SK-N-SH treated with all-trans-retinoic acid at 6 μM for 48 hours (cell line): ENCODE measurements at regions not wholly inside any gene's neighbourhood (a gene's known extent, or its start where the extent isn't known, plus 50 kb on each side); places are given as distances from the start of the nearest gene placed in this dataset.

Source experiments
- ATAC-seq: fragments of 200-7000 bp; cut with Tn5 transposase; 3 replicates; pipeline ENCODE4 v1.9.1; 2020; ENCODE audit warnings: mild to moderate bottlenecking, moderate library complexity
- ARNTL ChIP-seq: fragments of 450-650 bp; formaldehyde crosslinking; IDR thresholded peaks from 2 replicates; pipeline ENCODE4 v1.5.0; 2020; ENCODE audit warnings: low read depth, mild to moderate bottlenecking, moderate library complexity, borderline replicate concordance
- BACH2 ChIP-seq: fragments of 250-450 bp; sonication (Bioruptor Pico); IDR thresholded peaks from 2 replicates; pipeline ENCODE4 v1.9.0; 2021; ENCODE audit warnings: mild to moderate bottlenecking, borderline replicate concordance
- CSDC2 ChIP-seq: fragments of 250-450 bp; sonication (Bioruptor Pico); IDR thresholded peaks from 2 replicates; pipeline ENCODE4 v1.5.0; 2020; ENCODE audit warnings: mild to moderate bottlenecking, moderate library complexity
- ESRRG ChIP-seq: fragments of 250-450 bp; sonication (Bioruptor Pico); IDR thresholded peaks from 2 replicates; pipeline ENCODE4 v1.6.1; 2021; ENCODE audit warnings: mild to moderate bottlenecking
- GLIS3 ChIP-seq: fragments of 250-450 bp; sonication (Bioruptor Pico); IDR thresholded peaks from 2 replicates; pipeline ENCODE4 v1.5.0; 2020; ENCODE audit warnings: mild to moderate bottlenecking, moderate library complexity
- ISL1 ChIP-seq: fragments of 250-450 bp; sonication (Bioruptor Pico); IDR thresholded peaks from 2 replicates; pipeline ENCODE4 v2.1.2; 2022; ENCODE audit warnings: mild to moderate bottlenecking, moderate library complexity
- OSR1 ChIP-seq: fragments of 250-450 bp; sonication (Bioruptor Pico); IDR thresholded peaks from 2 replicates; pipeline ENCODE4 v1.8.0; 2022; ENCODE audit warnings: moderate library complexity, mild to moderate bottlenecking, inconsistent platforms
- PPARA ChIP-seq: fragments of 250-450 bp; sonication (Bioruptor Pico); IDR thresholded peaks from 2 replicates; pipeline ENCODE4 v1.5.0; 2020; ENCODE audit warnings: mild to moderate bottlenecking, borderline replicate concordance
- RARB ChIP-seq: fragments of 250-450 bp; sonication (Bioruptor Pico); IDR thresholded peaks from 2 replicates; pipeline ENCODE4 v1.8.0; 2021; ENCODE audit warnings: mild to moderate bottlenecking, moderate library complexity
- SNAI2 ChIP-seq: fragments of 250-450 bp; sonication (Bioruptor Pico); IDR thresholded peaks from 2 replicates; pipeline ENCODE4 v1.5.0; 2020; ENCODE audit warnings: mild to moderate bottlenecking, moderate library complexity
- TCF4 ChIP-seq: fragments of 250-450 bp; sonication (Bioruptor Pico); IDR thresholded peaks from 2 replicates; pipeline ENCODE4 v1.8.0; 2021; ENCODE audit warnings: mild to moderate bottlenecking, moderate library complexity, borderline replicate concordance
- TOX ChIP-seq: fragments of 250-450 bp; sonication (Bioruptor Pico); IDR thresholded peaks from 2 replicates; pipeline ENCODE4 v1.8.0; 2021; ENCODE audit warnings: mild to moderate bottlenecking, moderate library complexity, borderline replicate concordance
- ZC3H10 ChIP-seq: fragments of 250-450 bp; sonication (Bioruptor Pico); IDR thresholded peaks from 2 replicates; pipeline ENCODE4 v1.5.1; 2021; ENCODE audit warnings: mild to moderate bottlenecking, moderate library complexity
- ZFP3 ChIP-seq: fragments of 250-450 bp; sonication (Bioruptor Pico); IDR thresholded peaks from 2 replicates; pipeline ENCODE4 v1.5.0; 2020; ENCODE audit warnings: mild to moderate bottlenecking, moderate library complexity
- ZFP30 ChIP-seq: fragments of 450-650 bp; formaldehyde crosslinking; IDR thresholded peaks from 2 replicates; pipeline ENCODE4 v1.5.0; 2022; ENCODE audit warnings: mild to moderate bottlenecking, moderate library complexity
- ZNF565 ChIP-seq: fragments of 450-650 bp; formaldehyde crosslinking; conservative IDR thresholded peaks from 2 replicates; pipeline ENCODE4 v1.5.0; 2020; ENCODE audit warnings: low read depth, mild to moderate bottlenecking, moderate library complexity
- ZNF70 ChIP-seq: fragments of 450-650 bp; formaldehyde crosslinking; IDR thresholded peaks from 2 replicates; pipeline ENCODE4 v1.5.0; 2020; ENCODE audit warnings: mild to moderate bottlenecking, moderate library complexity
- ZNF8 ChIP-seq: fragments of 450-650 bp; formaldehyde crosslinking; IDR thresholded peaks from 2 replicates; pipeline ENCODE4 v1.5.0; 2020; ENCODE audit warnings: mild to moderate bottlenecking, moderate library complexity
- TF ChIP-seq, protein P1 (sequence below): fragments of 250-450 bp; sonication (Bioruptor Pico); IDR thresholded peaks from 2 replicates; pipeline ENCODE4 v1.8.0; 2020; ENCODE audit warnings: mild to moderate bottlenecking, moderate library complexity, borderline replicate concordance
- TF ChIP-seq, protein P2 (sequence below): fragments of 250-450 bp; sonication (Bioruptor Pico); IDR thresholded peaks from 2 replicates; pipeline ENCODE4 v1.5.1; 2021; ENCODE audit warnings: mild to moderate bottlenecking, moderate library complexity
- TF ChIP-seq, protein P3 (sequence below): fragments of 250-450 bp; sonication (Bioruptor Pico); IDR thresholded peaks from 2 replicates; pipeline ENCODE4 v1.8.0; 2021; ENCODE audit warnings: low read depth, mild to moderate bottlenecking, moderate library complexity, borderline replicate concordance

DNA sequence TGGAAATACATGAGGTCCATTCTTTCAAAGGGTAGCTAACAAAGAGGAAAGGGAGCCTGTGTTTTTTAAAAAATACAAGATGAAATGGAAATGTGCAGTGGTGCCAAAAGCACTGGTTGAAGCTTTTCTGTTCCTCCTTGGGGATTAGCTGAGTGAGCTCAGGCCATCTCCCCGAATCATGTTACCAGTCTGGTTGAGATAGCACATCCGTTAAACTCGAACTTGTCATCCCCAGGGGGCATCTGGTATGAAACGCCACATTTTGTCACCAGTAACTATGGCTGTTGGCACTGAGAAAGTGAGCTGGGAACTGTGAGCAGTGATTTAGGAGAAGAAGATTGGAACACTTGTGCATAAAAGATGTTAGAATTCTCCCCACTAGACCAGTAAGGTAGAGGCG is 196.2 kb downstream of the SAMD5 start:
- TF ChIP-seq, protein P1, sequence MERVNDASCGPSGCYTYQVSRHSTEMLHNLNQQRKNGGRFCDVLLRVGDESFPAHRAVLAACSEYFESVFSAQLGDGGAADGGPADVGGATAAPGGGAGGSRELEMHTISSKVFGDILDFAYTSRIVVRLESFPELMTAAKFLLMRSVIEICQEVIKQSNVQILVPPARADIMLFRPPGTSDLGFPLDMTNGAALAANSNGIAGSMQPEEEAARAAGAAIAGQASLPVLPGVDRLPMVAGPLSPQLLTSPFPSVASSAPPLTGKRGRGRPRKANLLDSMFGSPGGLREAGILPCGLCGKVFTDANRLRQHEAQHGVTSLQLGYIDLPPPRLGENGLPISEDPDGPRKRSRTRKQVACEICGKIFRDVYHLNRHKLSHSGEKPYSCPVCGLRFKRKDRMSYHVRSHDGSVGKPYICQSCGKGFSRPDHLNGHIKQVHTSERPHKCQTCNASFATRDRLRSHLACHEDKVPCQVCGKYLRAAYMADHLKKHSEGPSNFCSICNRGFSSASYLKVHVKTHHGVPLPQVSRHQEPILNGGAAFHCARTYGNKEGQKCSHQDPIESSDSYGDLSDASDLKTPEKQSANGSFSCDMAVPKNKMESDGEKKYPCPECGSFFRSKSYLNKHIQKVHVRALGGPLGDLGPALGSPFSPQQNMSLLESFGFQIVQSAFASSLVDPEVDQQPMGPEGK (CRISPR knock-in tag) = no peak
- TF ChIP-seq BACH2 (no peak), GLIS3 (CRISPR knock-in tag) (no peak), RARB (CRISPR knock-in tag) (no peak), PPARA (CRISPR knock-in tag) (no peak), ISL1 (CRISPR knock-in tag) (no peak), TOX (CRISPR knock-in tag) (no peak), OSR1 (CRISPR knock-in tag) (no peak)
- TF ChIP-seq, protein P2, sequence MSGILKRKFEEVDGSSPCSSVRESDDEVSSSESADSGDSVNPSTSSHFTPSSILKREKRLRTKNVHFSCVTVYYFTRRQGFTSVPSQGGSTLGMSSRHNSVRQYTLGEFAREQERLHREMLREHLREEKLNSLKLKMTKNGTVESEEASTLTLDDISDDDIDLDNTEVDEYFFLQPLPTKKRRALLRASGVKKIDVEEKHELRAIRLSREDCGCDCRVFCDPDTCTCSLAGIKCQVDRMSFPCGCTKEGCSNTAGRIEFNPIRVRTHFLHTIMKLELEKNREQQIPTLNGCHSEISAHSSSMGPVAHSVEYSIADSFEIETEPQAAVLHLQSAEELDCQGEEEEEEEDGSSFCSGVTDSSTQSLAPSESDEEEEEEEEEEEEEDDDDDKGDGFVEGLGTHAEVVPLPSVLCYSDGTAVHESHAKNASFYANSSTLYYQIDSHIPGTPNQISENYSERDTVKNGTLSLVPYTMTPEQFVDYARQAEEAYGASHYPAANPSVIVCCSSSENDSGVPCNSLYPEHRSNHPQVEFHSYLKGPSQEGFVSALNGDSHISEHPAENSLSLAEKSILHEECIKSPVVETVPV (CRISPR knock-in tag) = no peak
- ATAC-seq = no peak

DNA sequence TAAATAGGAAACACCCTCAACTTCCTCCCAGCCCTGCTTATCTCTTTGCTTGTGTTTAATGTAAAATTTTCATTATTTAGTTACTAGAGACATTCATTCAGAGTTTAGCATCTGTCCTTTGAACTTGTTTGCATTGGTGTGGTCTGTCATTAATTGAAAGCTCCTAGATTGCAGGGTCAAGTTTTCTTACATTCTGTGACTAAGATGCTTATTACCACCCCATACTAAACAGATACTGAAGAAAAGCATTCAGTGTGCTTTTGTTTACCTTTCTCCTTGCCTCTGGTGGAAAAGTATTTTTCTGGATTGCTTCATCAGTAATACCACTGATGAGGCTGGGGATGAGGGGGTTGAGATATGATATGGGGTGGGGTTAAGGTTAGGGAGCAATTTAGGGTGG is 199.0 kb downstream of the SAMD5 start:
- no peak for ATAC-seq
- TF ChIP-seq ARNTL (CRISPR knock-in tag) (no peak), ISL1 (CRISPR knock-in tag) (no peak), ZNF565 (CRISPR knock-in tag) (no peak), BACH2 (no peak), RARB (CRISPR knock-in tag) (no peak), ZC3H10 (CRISPR knock-in tag) (no peak), SNAI2 (CRISPR knock-in tag) (no peak), TOX (CRISPR knock-in tag) (no peak), CSDC2 (CRISPR knock-in tag) (no peak), PPARA (CRISPR knock-in tag) (no peak), TCF4 (CRISPR knock-in tag) (no peak)

DNA sequence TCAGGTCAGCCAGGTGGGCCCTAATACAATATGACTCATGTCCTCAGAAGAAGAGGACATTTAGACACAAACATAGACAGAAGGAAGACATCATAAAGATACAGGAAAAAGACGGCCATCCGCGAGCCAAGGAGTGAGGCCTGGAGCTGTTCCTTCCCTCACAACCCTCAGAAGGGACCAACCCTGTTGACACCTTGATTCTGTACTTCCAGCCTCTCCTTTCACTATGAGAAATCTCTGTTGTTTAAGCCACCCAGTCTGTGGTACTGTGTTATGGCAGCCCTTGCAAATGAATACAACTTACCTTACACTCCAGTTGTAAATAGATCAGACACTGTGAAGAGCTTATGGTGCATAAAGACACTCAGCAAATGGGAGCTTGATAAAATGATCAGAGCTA is 199.7 kb downstream of the SAMD5 start:
- no peak for TF ChIP-seq SNAI2 (CRISPR knock-in tag)
- no peak for TF ChIP-seq OSR1 (CRISPR knock-in tag)
- TF ChIP-seq ESRRG (CRISPR knock-in tag) = no peak
- no peak for TF ChIP-seq ZNF565 (CRISPR knock-in tag)
- no peak for TF ChIP-seq TCF4 (CRISPR knock-in tag)
- TF ChIP-seq ARNTL (CRISPR knock-in tag) = no peak
- no peak for TF ChIP-seq ISL1 (CRISPR knock-in tag)
- TF ChIP-seq PPARA (CRISPR knock-in tag) = no peak
- no peak for ATAC-seq

DNA sequence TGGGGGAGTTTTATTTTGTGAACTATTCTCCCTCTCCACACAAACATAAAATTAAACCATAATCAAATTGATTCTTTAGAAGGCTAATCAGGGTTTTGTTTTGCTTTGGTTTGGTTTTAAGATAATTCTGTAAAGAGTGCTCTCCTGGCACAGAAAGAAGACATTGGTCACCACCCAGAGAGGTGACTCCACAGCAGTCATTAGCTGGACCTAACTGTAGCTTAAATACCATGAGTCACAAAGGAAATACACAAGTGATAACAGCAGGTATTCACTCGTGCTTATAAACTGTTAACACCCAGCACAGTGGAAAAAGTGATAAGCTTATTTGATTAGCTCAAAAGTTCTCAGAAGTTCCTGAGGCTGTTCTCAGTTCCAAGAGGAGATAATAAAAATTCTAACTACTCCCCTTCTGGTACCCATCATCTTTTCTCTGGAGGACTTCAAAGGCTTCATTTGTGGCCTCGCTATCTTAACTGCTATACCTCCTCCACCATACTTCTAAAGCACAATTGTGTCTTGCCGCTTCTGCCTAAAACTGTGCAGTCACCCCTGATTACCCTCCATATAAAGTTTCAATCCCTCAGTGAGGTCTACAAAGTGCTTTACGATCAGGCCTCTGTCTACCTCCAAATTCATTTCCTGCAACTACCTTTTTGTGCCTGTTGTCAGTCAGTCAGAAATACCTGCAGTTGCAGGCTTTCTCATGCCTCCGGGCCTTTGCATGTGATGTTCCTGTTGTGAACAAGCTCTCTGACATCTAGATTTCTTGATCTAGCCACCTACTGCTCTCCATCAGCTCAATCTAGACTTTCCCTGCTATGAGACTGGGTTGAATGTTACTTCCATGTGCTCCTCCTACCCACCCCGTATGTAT is 201.1 kb downstream of the SAMD5 start:
- TF ChIP-seq ZFP30 (CRISPR knock-in tag) (no peak), ZNF70 (CRISPR knock-in tag) (no peak), SNAI2 (CRISPR knock-in tag) (no peak), PPARA (CRISPR knock-in tag) (no peak), ZFP3 (CRISPR knock-in tag) (no peak), TCF4 (CRISPR knock-in tag) (no peak), ZNF8 (CRISPR knock-in tag) (no peak), GLIS3 (CRISPR knock-in tag) (no peak), ESRRG (CRISPR knock-in tag) (no peak), OSR1 (CRISPR knock-in tag) (no peak), ARNTL (CRISPR knock-in tag) (no peak), TOX (CRISPR knock-in tag) (no peak), ZC3H10 (CRISPR knock-in tag) (no peak)
- TF ChIP-seq, protein P3, sequence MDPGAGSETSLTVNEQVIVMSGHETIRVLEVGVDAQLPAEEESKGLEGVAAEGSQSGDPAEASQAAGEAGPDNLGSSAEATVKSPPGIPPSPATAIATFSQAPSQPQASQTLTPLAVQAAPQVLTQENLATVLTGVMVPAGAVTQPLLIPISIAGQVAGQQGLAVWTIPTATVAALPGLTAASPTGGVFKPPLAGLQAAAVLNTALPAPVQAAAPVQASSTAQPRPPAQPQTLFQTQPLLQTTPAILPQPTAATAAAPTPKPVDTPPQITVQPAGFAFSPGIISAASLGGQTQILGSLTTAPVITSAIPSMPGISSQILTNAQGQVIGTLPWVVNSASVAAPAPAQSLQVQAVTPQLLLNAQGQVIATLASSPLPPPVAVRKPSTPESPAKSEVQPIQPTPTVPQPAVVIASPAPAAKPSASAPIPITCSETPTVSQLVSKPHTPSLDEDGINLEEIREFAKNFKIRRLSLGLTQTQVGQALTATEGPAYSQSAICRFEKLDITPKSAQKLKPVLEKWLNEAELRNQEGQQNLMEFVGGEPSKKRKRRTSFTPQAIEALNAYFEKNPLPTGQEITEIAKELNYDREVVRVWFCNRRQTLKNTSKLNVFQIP (CRISPR knock-in tag) = no peak
- TF ChIP-seq, protein P1 (CRISPR knock-in tag) = no peak
- ATAC-seq = no peak
